ENCODE measurements at regions not wholly inside any gene's neighbourhood (a gene's known extent, or its start where the extent isn't known, plus 50 kb on each side); places are given as distances from the start of the nearest gene placed in this dataset.
"Not testable (repeated sequence)": the region's sequence is repeated elsewhere in the genome, so short reads cannot be mapped to it uniquely, and the experiment has no call there.

DNA sequence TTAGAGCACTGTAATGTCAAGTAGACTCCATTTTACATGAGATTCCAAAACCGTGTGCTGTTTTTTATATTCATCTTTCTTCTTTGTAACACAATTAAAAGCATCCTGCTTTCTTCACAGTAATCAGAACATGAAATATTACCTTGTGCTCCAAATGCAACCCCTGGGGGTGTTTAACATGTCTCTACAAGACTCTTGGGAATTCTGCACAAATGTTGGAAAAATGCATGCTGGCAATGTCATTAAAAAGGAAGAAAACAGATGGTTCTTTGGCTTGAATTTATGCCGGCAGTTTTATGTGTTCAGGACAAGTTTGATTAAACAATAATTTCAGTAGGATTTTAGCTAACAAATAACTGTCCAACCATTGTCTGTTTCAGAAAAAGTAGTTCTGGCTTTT is 159.1 kb downstream of the LIG4 start:
- TF ChIP-seq, protein P1, sequence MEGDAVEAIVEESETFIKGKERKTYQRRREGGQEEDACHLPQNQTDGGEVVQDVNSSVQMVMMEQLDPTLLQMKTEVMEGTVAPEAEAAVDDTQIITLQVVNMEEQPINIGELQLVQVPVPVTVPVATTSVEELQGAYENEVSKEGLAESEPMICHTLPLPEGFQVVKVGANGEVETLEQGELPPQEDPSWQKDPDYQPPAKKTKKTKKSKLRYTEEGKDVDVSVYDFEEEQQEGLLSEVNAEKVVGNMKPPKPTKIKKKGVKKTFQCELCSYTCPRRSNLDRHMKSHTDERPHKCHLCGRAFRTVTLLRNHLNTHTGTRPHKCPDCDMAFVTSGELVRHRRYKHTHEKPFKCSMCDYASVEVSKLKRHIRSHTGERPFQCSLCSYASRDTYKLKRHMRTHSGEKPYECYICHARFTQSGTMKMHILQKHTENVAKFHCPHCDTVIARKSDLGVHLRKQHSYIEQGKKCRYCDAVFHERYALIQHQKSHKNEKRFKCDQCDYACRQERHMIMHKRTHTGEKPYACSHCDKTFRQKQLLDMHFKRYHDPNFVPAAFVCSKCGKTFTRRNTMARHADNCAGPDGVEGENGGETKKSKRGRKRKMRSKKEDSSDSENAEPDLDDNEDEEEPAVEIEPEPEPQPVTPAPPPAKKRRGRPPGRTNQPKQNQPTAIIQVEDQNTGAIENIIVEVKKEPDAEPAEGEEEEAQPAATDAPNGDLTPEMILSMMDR (conservative IDR thresholded peaks at IDR 0.05), result no peak
- H3K27ac ChIP-seq, result no peak overlapping the region

- H3K27ac ChIP-seq, result no peak overlapping the region
- TF ChIP-seq, protein P1 (conservative IDR thresholded peaks at IDR 0.05), result no peak
Observed at GRCh38 chr13:108049211-108049610, 166.1 kb downstream of the LIG4 start.

- TF ChIP-seq, protein P1 (conservative IDR thresholded peaks at IDR 0.05), result no peak
Observed at GRCh38 chr13:108044954-108045353, 170.4 kb downstream of the LIG4 start.

GRCh38 chr13:108042866-108043265 is 172.5 kb downstream of the LIG4 start:
- not testable (repeated sequence) for H3K27ac ChIP-seq

More at GRCh38 chr13:108044954-108045353, 170.4 kb downstream of the LIG4 start:
- no peak overlapping the region for H3K27ac ChIP-seq

DNA sequence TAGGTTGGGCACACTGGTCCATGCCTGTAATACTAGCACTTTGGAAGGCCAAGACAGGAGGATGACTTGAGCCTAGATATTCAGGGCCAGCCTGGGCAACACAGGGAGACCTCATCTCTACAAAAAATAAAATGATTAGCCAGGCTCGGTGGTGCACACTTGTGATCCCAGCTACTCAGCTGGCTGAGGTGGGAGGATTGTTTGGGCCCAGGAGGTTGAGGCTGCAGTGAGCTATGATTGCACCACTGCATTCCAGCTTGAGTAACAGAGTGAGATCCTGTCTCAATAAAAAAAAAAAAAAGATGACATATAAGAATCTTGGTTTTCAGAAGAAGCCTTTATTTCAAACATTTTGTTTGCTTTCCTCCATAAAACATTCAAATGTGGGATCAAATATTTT is 178.0 kb downstream of the LIG4 start:
- TF ChIP-seq, protein P1 (conservative IDR thresholded peaks at IDR 0.05), result no peak
- H3K27ac ChIP-seq, result no peak overlapping the region

GRCh38 chr13:108036411-108036932 is 178.9 kb downstream of the LIG4 start:
- H3K27ac ChIP-seq, result no peak overlapping the region
- TF ChIP-seq, protein P1 (conservative IDR thresholded peaks at IDR 0.05), result no peak

GRCh38 chr13:108034909-108035410 is 180.4 kb downstream of the LIG4 start:
- TF ChIP-seq, protein P1 (conservative IDR thresholded peaks at IDR 0.05), result no peak
- no peak overlapping the region for H3K27ac ChIP-seq

DNA sequence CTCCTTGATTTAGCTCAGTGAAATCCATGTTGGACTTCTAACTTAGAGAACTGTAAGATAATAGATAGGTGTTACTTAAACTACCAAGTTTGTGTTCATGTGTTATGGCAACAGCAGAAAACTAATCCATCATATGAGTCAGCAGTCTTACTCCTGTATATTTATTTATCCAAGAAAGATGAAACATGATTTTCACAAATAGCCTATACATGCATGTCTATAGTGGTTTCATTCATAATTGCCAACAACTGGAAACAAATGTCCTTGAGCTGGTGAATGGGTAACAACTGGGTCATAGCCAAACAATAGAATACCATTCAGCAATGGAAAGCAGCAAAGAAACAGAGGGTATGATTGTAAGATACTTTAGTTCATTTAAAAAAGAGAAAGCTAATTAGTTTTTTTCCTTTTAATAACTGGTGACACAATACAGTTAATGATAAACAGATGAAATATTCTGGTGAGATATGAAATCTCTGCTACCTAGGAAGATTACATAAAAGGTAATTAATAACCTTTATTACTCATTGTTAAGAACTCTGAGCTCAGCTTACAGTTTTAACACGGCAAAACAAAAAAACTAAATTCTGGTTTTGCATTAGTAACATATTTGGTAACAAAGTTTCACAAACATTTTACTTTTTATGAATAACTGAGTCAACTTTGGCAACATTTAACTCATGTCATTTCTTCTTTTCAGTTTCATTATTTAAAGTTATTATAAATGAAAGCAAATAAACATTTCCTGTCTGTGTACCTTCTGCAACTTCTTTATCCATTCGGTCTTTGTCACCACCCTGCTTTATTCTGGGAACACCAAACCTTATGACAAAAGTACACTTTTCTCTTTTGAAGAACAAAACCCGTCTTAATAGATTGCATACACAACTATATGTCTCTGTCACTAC is 181.3 kb downstream of the LIG4 start:
- H3K27ac ChIP-seq, result no peak overlapping the region
- TF ChIP-seq, protein P1 (conservative IDR thresholded peaks at IDR 0.05), result no peak

Data from VCaP (cell line).